ENCODE measurements at regions not wholly inside any gene's neighbourhood (a gene's known extent, or its start where the extent isn't known, plus 50 kb on each side); places are given as distances from the start of the nearest gene placed in this dataset.

DNA sequence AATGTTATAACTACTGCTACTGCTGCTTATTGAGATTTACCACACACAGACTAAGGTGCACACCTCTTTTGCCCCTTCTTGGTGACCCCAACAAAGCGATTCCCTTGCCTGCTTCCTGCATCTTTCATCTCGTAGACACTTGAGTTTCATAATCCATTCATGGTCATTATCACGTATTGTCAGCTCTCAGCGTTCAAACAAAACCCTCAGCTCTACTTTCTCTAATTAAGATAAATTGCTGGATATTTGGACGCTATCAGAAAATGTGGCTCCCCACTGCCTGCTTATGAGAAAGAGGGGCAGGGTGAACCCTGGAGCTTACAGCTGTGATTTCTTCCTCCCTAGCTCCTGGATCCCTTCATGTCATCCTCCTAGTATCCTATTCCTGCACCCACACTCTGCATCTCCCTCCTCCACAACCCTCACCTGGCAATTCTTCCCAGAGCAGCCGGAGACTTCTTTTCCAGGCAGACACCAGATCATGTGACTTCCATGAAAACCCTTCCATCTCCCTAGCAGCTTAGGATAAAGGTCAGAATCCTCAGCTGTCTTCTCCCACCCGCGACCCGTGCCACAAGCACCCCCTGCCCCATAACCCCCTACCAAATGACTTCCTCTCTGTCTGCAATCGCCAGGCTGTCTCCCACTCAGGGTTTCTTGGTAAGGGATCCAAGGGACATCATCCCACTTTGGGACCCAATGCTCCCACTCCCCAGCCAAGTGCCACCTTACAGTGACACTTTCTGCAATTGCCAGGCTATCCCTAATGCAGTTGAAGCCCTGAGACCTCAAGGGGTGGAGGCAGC is 146.5 kb downstream of the NSG2 start:
- no peak for DNase-seq

DNA sequence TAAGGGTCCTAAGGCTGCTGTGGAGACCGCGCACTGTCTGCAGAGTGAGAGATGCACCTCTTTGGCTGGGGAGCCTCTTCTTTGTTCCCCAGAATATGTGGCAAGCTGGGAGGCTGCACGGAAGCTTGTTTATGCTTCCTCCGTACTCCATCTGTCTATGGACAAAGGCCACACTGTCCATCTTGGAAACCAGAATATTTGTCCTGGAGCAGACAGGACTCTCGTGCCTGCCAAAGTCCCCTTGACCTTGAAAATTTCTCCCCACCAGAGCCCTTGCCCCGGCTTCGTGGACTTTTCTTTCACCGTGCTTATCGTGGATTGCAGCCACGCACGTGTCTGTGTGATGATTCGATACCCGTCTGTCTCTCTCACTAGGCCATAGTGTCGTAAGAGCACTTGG is 147.4 kb downstream of the NSG2 start:
- no peak for DNase-seq

DNA sequence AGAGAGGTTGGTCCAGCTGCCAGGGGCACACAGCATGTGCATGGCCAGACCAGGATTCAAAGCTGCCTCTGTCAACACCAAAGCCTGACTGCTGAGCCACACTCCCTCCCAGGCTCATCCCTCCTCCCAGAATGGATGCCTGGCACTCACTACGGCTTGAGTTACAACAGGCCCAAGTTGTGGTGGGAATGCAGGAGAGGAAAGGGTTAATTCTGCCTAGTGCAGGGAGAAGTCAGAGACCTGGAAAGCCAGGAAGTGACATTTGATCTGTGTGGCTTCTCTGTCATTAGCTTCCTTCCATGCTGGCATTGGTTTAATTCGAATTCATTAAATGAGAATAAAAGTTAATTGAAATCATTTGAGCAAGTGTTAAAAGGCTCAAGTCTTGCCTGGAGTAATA is 150.0 kb downstream of the NSG2 start:
- no peak for DNase-seq

DNA sequence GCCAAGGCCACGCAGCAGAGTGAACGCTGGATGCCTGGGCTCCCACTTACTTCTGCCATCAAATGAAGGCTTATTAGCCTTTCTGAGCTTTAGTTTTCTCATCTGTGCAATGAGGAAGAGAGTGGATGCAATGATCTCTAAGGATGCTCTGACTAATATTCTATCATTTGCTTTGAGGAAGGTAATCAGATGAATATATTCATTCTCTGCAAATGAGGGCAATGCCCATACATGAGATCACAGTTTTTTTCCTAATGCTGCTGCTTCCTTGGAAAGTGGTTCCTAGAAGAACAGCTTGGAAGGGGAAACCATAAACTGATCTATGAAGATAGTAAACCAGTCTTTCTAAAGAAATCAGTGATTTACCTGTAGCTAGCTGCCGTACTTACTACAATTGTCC is 152.4 kb downstream of the NSG2 start:
- no peak for DNase-seq

DNA sequence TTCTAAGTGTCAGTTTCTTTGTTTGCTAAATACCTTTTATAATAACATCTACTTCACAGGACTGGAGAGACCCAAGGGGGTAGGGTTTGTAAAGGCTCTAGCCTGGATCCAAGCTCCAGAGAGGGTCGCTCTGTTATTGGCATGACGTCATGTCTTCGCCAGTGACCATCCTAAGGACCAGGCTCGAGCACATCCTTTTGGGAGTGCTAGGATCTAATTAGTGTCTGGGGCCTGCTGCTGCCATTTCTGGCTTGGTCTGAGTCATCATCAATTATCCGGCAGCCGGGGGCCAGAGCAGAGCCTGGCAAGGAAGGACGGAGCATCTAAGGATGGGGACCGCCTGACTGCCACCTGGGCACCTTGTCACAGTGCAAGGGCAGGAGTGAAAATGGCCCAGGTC is 153.0 kb downstream of the NSG2 start:
- no peak for DNase-seq

DNA sequence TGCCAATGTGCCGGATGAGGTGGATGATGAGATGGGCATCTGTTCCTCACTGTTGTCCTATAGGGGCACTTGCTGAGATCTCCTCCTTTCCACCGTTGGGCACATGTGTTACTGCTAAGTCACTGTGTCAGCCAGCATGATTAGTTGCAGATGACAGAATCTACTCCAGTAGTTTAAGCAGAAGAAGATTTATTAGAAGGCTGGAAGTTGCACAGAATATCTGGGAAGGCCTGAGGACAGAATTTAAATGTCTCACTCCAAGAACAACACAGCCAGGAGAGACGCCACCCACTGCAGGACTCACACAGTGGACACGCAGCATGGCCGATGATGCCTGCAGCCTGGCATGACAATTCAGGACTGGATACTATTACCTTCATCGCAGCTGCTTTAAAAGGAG is 157.5 kb downstream of the NSG2 start:
- DNase-seq, result no peak

DNA sequence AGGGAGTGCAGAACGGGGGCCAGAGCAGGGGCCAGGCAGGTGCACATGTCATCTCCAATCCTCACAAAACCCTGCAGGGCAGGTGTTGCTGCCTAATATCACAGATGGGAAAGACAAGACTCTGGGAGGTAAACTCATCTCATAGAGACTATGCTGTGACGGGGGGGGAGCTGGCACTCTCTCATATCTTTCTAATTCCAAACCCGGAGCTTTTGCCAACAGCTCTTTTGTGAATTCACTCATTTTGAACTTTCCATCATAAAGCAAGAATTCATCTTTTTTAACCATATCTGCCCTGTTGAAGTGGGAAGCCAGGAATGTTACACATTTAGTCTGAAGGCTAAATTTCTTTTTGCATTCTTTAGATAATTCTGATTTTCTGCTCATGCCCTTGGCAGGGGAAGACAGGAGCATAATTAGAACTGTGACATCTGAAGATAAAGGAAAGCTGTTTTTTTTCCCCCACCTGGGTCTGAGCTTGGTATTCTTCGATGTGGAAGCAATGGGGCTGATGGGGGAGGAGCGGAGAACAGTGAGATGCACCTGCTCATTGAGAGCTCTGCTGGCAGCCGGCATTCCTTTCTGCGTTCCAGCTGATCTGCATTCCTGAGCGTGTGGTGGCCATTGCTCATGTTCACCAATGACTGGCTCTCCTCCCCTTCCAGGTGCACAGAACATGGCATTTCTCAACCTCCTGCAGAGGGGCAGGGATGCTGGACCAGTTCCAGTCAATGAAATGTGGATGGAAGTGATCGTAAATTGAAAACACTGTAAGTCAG is 159.2 kb downstream of the NSG2 start:
- no peak for DNase-seq

DNA sequence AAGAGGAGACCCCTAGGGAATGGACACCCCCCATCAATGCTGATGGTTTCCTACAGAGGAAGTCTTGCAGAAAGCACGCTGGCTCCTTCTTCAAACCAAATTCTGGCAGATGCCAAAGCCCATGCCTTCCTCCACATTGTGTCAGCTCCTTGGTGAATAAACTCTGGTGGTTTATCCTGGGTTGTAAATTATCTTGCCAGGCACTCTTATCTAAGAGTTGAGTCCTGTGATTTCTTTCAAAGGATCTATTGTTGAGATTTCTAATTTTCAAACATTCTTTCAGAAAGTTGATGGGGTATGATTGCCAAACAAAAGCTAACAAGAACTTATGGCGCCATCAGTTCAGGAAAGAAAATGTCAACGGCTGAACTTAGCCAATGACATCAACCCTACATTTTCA is 160.4 kb downstream of the NSG2 start:
- no peak for DNase-seq

DNA sequence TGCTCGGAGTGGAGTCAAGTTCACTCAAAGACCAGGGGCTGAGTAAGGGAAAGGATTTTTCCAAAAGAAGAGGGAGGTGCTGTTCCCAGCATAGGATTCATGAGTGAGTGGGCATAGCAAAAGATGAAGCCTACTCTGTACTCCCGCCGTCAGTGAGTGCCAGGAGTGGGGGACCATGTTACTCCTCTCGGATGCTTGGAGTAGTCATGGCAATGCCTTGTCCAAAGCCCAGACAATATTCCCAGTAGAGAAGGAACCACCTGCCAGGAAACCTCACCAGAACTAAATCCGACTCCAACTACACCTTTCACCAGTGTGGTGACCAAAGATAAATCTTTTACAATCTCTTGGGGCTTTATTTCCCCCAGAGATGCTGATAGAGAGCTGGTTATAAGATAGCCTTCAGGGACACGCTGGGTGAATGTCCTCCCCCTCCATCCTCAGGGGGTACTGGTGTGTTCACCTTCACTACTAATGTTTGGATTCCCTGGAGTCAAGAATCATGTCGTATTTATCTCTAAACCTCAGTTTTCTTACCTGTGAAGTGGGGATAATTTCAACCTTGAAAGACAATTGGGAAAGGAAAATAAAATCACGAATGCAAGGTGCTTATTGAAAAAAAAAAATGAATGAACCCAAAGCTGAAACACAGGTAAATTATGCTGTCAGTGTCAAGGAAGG is 165.2 kb downstream of the NSG2 start:
- no peak for DNase-seq

DNA sequence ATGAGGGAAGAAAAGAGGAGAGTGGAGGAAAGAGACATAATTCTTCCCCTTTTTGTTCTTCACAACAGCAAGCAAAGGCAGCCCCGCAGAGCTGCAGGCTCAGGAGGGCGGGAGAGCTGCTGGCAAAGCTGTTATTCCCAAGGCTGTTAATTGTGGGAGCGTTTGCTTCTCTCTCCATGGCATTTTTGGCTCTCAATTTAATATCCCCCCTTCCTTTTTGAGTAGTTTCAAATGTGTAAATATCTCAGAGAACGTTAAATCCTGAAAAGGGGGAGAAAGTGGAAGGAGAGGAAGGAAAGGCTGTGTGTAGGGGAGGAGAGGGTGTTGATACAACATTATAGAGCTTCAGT is 165.7 kb downstream of the NSG2 start:
- DNase-seq, result no peak

DNA sequence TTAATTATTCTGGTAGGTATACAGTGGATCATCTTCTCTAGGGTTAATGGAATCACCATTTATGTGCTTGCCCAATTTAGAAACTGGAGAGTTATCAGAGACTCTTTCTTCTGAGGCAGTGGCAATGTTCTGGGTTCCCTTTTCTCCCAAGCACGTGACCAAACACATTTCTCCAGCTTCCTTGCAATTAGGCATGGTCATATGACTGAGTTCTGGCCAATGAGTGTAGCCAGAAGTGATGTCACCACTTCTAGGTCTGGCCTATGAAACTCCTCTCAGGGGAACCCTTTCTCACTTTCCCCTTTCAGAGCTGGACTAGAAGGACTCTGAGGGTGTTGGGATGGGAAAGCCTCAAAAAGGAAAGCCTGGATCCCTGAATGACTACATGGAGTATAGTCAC is 172.0 kb downstream of the NSG2 start:
- DNase-seq, result no peak

DNA sequence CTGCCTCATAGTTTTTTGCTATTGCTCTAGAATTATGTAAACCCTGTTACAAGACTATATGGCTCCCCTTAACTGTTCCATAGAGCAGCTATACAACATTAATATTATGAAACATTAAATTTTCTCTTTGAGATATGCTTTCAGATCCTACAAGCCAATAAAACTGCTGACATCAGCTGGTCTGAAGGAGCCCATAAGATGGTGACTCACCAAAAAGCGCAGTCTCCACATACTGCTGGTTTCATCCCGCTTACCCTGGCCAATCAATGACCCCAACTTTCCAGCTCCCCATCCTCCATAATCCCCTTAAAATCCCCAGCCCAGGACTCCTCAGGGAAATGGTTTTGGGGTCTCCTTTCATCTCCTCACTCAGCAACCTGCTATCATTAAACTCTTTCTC is 172.7 kb downstream of the NSG2 start:
- DNase-seq, result no peak

DNA sequence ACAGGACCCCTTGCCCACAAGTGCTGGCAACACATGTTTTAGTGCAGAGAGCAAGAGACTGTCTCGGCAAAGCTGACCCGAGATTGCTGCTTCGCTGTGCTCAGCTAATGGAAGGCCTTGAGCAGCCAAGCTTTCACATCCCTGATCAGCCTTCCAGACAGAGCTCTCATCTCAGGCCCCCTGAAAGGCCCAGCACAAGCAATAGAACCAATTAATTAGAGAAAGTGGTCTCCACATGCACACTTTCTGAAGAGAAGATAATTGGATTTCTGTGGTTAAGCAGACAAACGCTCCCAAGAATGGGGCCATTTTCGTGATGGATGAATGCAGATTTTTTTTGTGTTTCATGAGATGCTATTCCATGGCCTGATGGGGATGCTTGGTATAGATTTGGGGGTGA is 174.9 kb downstream of the NSG2 start:
- DNase-seq, result no peak

DNA sequence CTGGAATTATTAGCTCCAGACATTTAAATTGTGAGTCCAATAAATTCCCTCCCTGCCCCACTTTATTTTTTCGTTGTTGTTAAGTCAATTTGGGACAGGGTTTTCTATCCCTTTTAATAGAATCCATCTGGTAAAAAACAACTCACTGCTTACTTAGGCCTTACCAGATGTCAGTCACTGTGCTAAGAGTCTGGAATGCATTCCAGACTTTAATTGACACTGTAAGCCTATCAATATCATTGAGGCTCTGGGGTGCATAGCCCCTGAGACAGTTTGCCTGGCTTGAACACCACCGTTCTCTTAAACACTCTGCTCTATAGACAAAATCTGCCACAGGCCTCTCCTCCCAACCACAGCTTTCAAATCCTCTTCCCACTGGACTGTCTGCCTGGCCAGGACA is 175.9 kb downstream of the NSG2 start:
- DNase-seq, result no peak

DNA sequence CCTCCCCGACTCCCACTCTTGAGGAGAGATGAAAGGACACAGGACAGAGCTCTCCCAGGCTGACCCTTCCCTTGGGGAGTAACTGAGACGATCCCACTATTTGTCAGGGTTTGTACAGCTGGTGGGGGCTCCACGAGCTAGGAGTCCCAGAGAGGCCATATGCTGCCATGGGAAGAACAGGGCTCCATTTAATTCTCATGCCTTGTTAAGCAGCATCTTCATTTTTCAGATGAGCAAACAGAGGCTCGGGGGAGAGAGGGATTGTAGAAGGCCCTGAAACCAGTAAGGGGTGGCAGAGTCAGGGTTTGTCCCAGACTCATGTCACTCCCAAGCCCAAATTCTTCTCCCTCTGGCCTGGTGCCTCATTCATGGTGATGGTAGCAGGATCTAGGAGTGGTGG is 176.4 kb downstream of the NSG2 start:
- DNase-seq, result no peak

DNA sequence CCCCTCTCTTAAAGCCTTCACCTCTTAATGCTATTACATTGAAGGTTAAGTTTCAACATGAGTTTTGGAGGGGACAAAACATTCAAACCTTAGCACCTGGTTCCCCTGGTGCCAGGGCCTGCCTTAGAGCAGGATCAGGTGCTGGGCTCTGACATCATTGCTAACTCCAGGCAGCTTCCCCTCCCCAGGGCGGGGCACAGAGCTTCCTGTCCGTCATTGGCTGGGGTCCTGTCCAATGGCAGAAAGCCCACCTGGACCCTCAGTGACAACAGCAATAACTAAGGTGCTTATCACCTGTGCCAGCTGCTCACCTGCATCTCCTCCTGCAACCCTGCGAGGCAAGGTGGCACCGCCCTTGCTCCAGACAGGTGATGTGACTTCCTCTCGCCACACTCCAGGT is 177.4 kb downstream of the NSG2 start:
- no peak for DNase-seq

DNA sequence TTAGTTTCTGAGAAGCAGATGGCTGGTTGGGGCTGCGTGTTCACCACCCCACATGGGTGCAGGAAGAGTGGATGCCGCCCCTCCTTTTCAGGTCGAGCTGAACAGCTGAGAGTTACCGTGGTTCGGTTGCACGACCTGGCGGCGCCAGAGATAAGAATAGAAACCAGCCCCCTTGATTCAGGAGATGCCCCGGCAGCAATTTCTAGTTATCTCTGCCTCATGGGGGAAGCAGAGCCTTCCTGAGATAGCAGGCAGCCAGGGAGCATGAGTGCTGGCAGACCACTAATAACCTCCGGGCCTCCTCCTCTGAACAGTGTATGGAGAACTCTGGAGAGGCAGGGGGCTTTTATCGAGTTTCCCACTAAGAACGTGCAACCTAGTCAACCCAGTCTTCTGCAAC is 177.8 kb downstream of the NSG2 start:
- no peak for DNase-seq

DNA sequence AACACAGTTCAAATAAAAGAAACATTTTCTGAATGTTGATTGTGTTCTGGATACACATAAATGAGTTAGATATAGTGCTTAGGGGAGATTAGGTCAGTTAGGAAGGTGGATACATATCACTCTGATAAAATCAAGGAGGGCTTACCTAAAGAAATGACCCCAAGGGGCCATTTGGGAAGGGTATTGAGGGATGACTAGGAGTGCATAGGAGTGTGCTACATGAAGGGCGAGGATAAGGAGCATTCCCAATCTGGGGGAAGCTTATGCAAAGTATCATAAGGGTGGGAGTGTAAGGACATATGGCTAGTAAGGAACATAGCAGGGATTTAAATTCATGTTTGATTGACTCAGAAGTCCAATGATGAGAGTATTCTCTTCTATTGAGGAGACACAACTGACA is 183.6 kb downstream of the NSG2 start:
- no peak for DNase-seq

DNA sequence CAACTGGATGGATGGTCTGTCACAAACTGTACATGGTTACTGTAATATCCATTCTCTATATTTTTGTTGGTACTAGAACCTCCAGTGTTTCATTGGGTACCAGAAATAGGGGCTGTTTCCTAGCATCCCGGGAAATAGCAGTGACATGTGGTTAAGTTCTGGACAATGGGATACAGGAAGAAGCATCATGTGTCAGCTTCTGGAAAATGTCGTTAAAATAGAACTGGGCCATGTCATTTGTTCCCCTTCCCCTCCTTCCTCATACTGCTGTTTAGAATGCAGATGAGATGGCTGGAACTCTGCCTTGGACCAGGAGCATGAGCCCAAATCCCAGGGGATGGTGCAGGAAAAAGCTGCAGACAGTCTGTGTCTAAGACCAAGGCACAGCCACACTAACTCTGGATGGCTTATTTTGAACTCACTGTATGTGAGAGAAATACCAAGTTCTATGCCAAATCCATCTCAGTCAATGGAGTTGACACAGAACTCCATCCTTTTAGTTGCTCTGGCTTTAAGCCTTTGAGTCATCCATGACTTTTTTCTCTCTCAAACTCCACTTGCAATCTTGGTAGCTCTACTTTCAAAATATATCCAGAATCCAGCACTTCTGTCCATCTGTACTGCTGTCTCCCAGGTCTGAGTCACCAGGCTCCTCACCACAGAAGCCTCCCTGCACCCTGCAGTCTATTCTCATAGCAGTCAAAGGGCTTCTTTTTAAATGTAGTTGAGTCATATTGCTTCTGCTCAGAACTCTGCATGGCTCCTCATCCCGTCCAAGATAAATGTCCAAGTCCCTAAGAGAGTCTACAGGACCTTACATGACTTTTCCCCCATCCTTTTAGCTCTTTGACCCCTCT is 184.2 kb downstream of the NSG2 start:
- no peak for DNase-seq

DNA sequence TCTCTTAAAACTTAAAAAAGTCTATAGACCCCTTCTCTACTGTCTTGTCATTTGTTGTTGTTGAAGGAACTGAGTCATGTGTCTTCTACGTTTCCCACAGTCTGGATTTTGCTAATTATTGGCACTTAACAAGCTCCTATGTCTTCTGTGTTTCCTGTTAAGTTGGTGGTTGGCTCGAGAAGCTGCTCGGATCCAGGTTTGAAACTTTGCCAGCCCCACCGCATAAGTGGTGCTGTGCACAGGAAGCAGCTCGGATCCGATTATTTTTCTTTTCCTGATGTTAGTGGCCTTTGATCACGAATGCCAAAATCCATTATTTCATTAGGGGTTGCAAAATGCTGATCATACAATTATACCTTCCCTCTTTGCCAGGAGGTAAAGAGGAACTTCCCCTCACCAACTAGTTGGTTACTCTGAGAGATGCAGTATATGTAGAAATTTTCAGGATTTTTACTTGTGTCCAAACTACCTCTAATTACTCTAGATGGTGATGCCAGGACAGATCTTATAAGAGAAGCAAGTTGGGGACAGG is 186.5 kb downstream of the NSG2 start:
- DNase-seq, result no peak

DNA sequence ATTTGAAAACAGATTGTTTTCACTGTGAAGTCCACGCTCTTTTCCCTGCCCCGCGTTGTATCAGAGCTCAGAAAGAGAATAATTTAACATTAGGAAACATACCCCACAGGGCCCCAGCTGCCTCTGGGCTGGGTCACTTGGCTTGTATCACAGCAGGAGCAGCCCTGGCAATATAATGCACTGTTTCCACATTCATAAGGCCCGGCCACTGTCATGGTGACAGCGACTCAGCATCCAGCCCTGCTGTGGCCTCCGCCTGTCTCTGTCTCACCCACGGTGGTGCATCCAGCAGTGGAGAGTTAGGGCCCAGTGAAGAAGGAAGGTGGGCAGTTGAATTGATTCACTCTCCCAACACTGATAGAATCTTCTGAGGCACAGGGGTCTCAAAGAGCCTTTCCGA is 188.9 kb downstream of the NSG2 start:
- no peak for DNase-seq

DNA sequence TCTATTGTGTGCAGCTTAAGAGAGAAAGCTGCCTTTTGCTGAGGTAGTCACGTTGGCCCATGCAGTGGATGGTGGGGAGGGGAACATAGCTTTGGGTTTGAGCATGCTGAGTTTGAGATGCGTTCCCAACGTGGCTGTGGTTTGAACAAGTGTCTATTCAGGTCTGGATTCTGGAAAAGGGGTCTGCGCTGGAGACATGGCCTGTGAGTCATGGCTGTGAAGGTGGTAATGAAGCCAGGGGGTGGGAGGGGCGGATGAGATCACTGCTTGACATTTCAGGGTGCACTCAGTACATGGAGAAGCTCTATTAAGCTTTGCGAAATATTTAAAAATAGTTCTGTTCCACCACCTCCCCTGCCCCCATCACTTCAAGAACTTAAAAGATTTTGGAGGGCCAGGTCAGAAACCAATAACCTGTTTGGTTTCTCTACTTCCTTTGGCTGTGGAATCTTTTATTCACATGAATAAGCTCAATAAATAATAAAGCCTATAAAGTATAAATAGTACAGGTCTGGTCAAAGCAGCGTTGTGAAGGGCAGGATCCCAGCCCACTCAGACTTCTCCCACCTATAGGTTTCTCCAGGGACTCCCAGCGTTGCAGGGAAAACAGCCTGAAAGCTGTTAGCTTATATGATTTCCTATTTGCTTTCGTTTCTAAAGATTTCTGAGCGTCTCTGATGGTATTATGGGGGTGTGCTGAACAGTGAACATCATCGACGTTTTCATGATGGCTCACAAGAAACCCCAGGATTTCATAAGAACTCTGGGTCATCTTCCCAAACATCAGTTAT is 189.9 kb downstream of the NSG2 start:
- no peak for DNase-seq
